HepG2 (cell line): ENCODE measurements at regions not wholly inside any gene's neighbourhood (a gene's known extent, or its start where the extent isn't known, plus 50 kb on each side); places are given as distances from the start of the nearest gene placed in this dataset.

ENCODE experiments used
- ATAC-seq: fragments of 200-7000 bp; cut with Tn5 transposase; 3 replicates; pipeline ENCODE4 v1.9.1; 2020; ENCODE audit warnings: mild to moderate bottlenecking, moderate library complexity
- BruUV-seq: library from RNA; stranded (reverse); fragments of 400-500 nt; replicated peaks from 2 replicates; lab custom pipeline; 2021; lab: Mats Ljungman, UMichigan
- CTCF ChIA-PET: fragments of 300-600 bp; formaldehyde crosslinking; extraction: SDS; loops from one replicate; lab custom pipeline; 2021; ENCODE audit warnings: low total read pairs, inconsistent platforms, low intra/inter-chr PET ratio; lab: Yijun Ruan, JAX
- POLR2A ChIA-PET: fragments of 350-600 bp; sonication (Branson Sonifier 250); formaldehyde crosslinking; loops from one replicate; lab custom pipeline; 2020; ENCODE audit warnings: antibody characterized with exemption, inconsistent platforms; lab: Yijun Ruan, JAX
- DNase-seq: peaks from one replicate; pipeline ENCODE4 v3.0.0-alpha.2; 2015; ENCODE audit warnings: low spot score
- FAIRE-seq: peaks from 3 replicates; lab custom pipeline; 2011; peaks lifted over from hg19 to GRCh38; lab: Jason Lieb, UNC
- H2AFZ ChIP-seq: one replicate; pipeline ENCODE4 v1.6.1; 2011; ENCODE audit warnings: low read length, inconsistent platforms
- H3K27ac ChIP-seq: fragments of 300-600 bp; 3 replicates; pipeline ENCODE4 v1.8.0; 2011; ENCODE audit warnings: mixed run types, mild to moderate bottlenecking, mixed read lengths, low read length, inconsistent platforms; ENCODE audit not compliant: insufficient read depth; ENCODE audit errors: extremely low read length
- H3K27me3 ChIP-seq, 2 experiments: fragments of 200-600 bp in 1 of 2; 2 replicates in 1 of 2; 3 replicates in 1 of 2; pipeline versions ENCODE4 v1.6.0 to v1.8.0; 2011; ENCODE audit warnings: low read length in 2 of 2, mild to moderate bottlenecking in 2 of 2, moderate library complexity in 2 of 2, inconsistent platforms in 1 of 2; ENCODE audit not compliant: insufficient read depth in 2 of 2, control insufficient read depth in 1 of 2
- H3K36me3 ChIP-seq, 2 experiments: fragments of 200-600 bp in 1 of 2; replicated peaks in 1 of 2; 2 replicates in 1 of 2; 3 replicates in 1 of 2; pipeline versions ENCODE4 v1.5.1 to v1.8.0; 2011; ENCODE audit warnings: low read length in 2 of 2, inconsistent platforms in 1 of 2; ENCODE audit not compliant: insufficient read depth in 2 of 2, control insufficient read depth in 1 of 2
- H3K4me1 ChIP-seq: 2 replicates; pipeline ENCODE4 v1.5.1; 2012; ENCODE audit warnings: low read length, inconsistent platforms; ENCODE audit not compliant: insufficient read depth
- H3K4me2 ChIP-seq: 2 replicates; pipeline ENCODE4 v1.6.0; 2011; ENCODE audit warnings: low read depth, low read length, inconsistent platforms
- H3K4me3 ChIP-seq, 3 experiments: fragments of 200-600 bp in 1 of 3; sonication (generic), shearing (Covaris generic) in 1 of 3; replicated peaks in 1 of 3; 2 replicates each; pipeline ENCODE4 v1.5.1; 2011 to 2016; ENCODE audit warnings: low read length in 3 of 3, inconsistent platforms in 2 of 3, low read depth in 2 of 3, mild to moderate bottlenecking in 2 of 3, control low read depth in 1 of 3, mixed read lengths in 1 of 3; ENCODE audit not compliant: insufficient read depth in 1 of 3
- H3K79me2 ChIP-seq: one replicate; pipeline ENCODE4 v1.6.1; 2011; ENCODE audit warnings: low read length, inconsistent platforms; ENCODE audit not compliant: insufficient read depth
- H3K9ac ChIP-seq: 2 replicates; pipeline ENCODE4 v1.6.0; 2011; ENCODE audit warnings: mild to moderate bottlenecking, low read depth, low read length, inconsistent platforms; ENCODE audit not compliant: insufficient read depth
- H3K9me3 ChIP-seq: 2 replicates; pipeline ENCODE4 v1.5.1; 2012; ENCODE audit warnings: mild to moderate bottlenecking, low read length
- H4K20me1 ChIP-seq: 2 replicates; pipeline ENCODE4 v1.6.0; 2011; ENCODE audit warnings: inconsistent platforms, mild to moderate bottlenecking, low read length, moderate library complexity; ENCODE audit not compliant: insufficient read depth
- ATF1 ChIP-seq: IDR thresholded peaks from 2 replicates; pipeline ENCODE4 v1.6.1; 2016; ENCODE audit warnings: mild to moderate bottlenecking, control low read depth
- GTF3A ChIP-seq: sonication (generic); formaldehyde crosslinking; conservative IDR thresholded peaks from 2 replicates; pipeline ENCODE4 v1.4.0; 2020; ENCODE audit warnings: mild to moderate bottlenecking, missing genetic modification reagents
- HOXA5 ChIP-seq: sonication (generic); formaldehyde crosslinking; IDR thresholded peaks from 2 replicates; pipeline ENCODE4 v1.4.0; 2020; ENCODE audit warnings: missing genetic modification reagents
- HOXD1 ChIP-seq: sonication (generic); formaldehyde crosslinking; IDR thresholded peaks from 2 replicates; pipeline ENCODE4 v1.5.0; 2020; ENCODE audit warnings: missing genetic modification reagents
- IRF9 ChIP-seq: sonication (generic); formaldehyde crosslinking; IDR thresholded peaks from 2 replicates; pipeline ENCODE4 v1.8.0; 2022; ENCODE audit warnings: missing genetic modification reagents, mild to moderate bottlenecking, borderline replicate concordance
- NCOA2 ChIP-seq: sonication (generic); formaldehyde crosslinking; IDR thresholded peaks from 2 replicates; pipeline ENCODE4 v1.8.0; 2022; ENCODE audit warnings: inconsistent platforms
- NCOA5 ChIP-seq: sonication (generic); formaldehyde crosslinking; IDR thresholded peaks from 2 replicates; pipeline ENCODE4 v1.4.0; 2020; ENCODE audit warnings: missing genetic modification reagents
- POGK ChIP-seq: sonication (generic); formaldehyde crosslinking; conservative IDR thresholded peaks from 2 replicates; pipeline ENCODE4 v1.8.0; 2022; ENCODE audit warnings: mild to moderate bottlenecking, moderate library complexity, missing genetic modification reagents
- RAD21 ChIP-seq: fragments of 450-650 bp; formaldehyde crosslinking; IDR thresholded peaks from 2 replicates; pipeline ENCODE4 v1.5.0; 2020; ENCODE audit warnings: mild to moderate bottlenecking
- RARG ChIP-seq: sonication (generic); formaldehyde crosslinking; IDR thresholded peaks from 2 replicates; pipeline ENCODE4 v1.4.0; 2020; ENCODE audit warnings: low read depth, mild to moderate bottlenecking, missing genetic modification reagents
- TBP ChIP-seq: sonication (generic); formaldehyde crosslinking; IDR thresholded peaks from 2 replicates; pipeline ENCODE4 v1.5.0; 2020; ENCODE audit warnings: missing genetic modification reagents
- TEAD3 ChIP-seq: optimal IDR thresholded peaks from 2 replicates; pipeline ENCODE3; 2016; ENCODE audit warnings: borderline replicate concordance
- ZFP36L1 ChIP-seq: sonication (generic); formaldehyde crosslinking; IDR thresholded peaks from 2 replicates; pipeline ENCODE4 v1.8.0; 2022; ENCODE audit warnings: mild to moderate bottlenecking, missing genetic modification reagents, moderate library complexity
- ZNF512B ChIP-seq: sonication (generic); formaldehyde crosslinking; IDR thresholded peaks from 2 replicates; pipeline ENCODE4 v1.5.1; 2020; ENCODE audit warnings: missing genetic modification reagents, mild to moderate bottlenecking, borderline replicate concordance
- ZNF564 ChIP-seq: sonication (generic); formaldehyde crosslinking; IDR thresholded peaks from 2 replicates; pipeline ENCODE4 v1.8.1; 2023; ENCODE audit warnings: mild to moderate bottlenecking, missing genetic modification reagents
- ZNF605 ChIP-seq: sonication (generic); formaldehyde crosslinking; IDR thresholded peaks from 2 replicates; pipeline ENCODE4 v1.8.0; 2022; ENCODE audit warnings: mild to moderate bottlenecking, missing genetic modification reagents
- ZNF670 ChIP-seq: sonication (generic); formaldehyde crosslinking; IDR thresholded peaks from 2 replicates; pipeline ENCODE4 v1.8.0; 2022; ENCODE audit warnings: mild to moderate bottlenecking, missing genetic modification reagents, borderline replicate concordance
- ZNF749 ChIP-seq: sonication (generic); formaldehyde crosslinking; IDR thresholded peaks from 2 replicates; pipeline ENCODE4 v1.8.0; 2022; ENCODE audit warnings: mild to moderate bottlenecking, missing genetic modification reagents, moderate library complexity, borderline replicate concordance
- WGBS: methylation state at CpG from one replicate; pipeline ENCODE4 v1.1.6; 2017; ENCODE audit warnings: low lambda C conversion rate; 5-methylcytosine and 5-hydroxymethylcytosine counted together
- in situ Hi-C: cut with HindIII; loops from 2 replicates; pipeline ENCODE4 v1.10.0; 2017; ENCODE audit warnings: low pct_unique_long_range_greater_than_20kb; ENCODE audit not compliant: extremely low pct_ligation_motif_present
- intact Hi-C: fragments of 100-400 bp; cut with micrococcal nuclease; formaldehyde crosslinking; loops from one replicate; pipeline ENCODE4 v1.10.0; 2022; ENCODE audit not compliant: unreplicated experiment

GRCh38 chr3:13163848-13164382 lies 90.7 kb upstream of the IQSEC1 start (continued):
- no peak for TF ChIP-seq IRF9 (CRISPR knock-in tag)
- TF ChIP-seq HOXA5 (CRISPR knock-in tag): no peak
- no peak for TF ChIP-seq RARG (CRISPR knock-in tag)
- TF ChIP-seq ZNF564 (CRISPR knock-in tag): no peak
- no peak for TF ChIP-seq NCOA5 (CRISPR knock-in tag)
- no peak for TF ChIP-seq GTF3A (CRISPR knock-in tag)
- TF ChIP-seq ZNF670 (CRISPR knock-in tag): no peak
- TF ChIP-seq TBP (CRISPR knock-in tag): no peak
- TF ChIP-seq HOXD1 (CRISPR knock-in tag): no peak
- TF ChIP-seq, all 625 proteins: peak for 0

GRCh38 chr3:13162549-13163320 lies 89.5 kb upstream of the IQSEC1 start:
- FAIRE-seq (no peak), ATAC-seq (no peak), DNase-seq (no peak)
- ChIA-PET CTCF (no interaction called here), POLR2A (no interaction called here)
- BruUV-seq: no TSS peak
- 0 out of 2 replicates have a peak, but pooled peaks cover 3% of the 10 kb centered on the region for H4K20me1 ChIP-seq
- no peak overlapping the region for H3K4me2 ChIP-seq
- in situ Hi-C loops: no loop called here
- intact Hi-C loops: no loop called here
- H3K9me3 ChIP-seq: no peaks in the 10 kb centered on the region
- no peaks in the 10 kb centered on the region for H3K27me3 ChIP-seq
- H3K36me3 ChIP-seq: peaks cover 10 to 24% of the 10 kb centered on the region in 2 experiments; a peak in 3 of 5 replicates
- no peak overlapping the region for H3K27ac ChIP-seq
- H3K79me2 ChIP-seq: no peaks in the 10 kb centered on the region
- no peak overlapping the region for H3K4me3 ChIP-seq
- H3K4me1 ChIP-seq: 0 out of 2 replicates have a peak, but pooled peaks cover 10% of the 10 kb centered on the region
- H3K9ac ChIP-seq: no peak overlapping the region
- over 99% methylated on average over 8 of the region's 9 CpGs for WGBS
- H2AFZ ChIP-seq: no peak overlapping the region
- TF ChIP-seq NCOA2 (CRISPR knock-in tag) (no peak), ZFP36L1 (CRISPR knock-in tag) (no peak), TEAD3 (CRISPR knock-in tag) (no peak), ZNF605 (CRISPR knock-in tag) (no peak), ATF1 (CRISPR knock-in tag) (no peak), POGK (CRISPR knock-in tag) (no peak), RAD21 (no peak), ZNF512B (no peak), ZNF749 (CRISPR knock-in tag) (no peak)
